Astrocyte (in vitro differentiated cells and primary cell): ENCODE measurements at regions not wholly inside any gene's neighbourhood (a gene's known extent, or its start where the extent isn't known, plus 50 kb on each side); places are given as distances from the start of the nearest gene placed in this dataset.
"Not testable (repeated sequence)": the region's sequence is repeated elsewhere in the genome, so short reads cannot be mapped to it uniquely, and the experiment has no call there.

Experiments
- DNase-seq: peaks from one replicate; pipeline ENCODE4 v3.0.0-alpha.2; 2010; ENCODE audit warnings: low read depth
- FAIRE-seq: peaks from 2 replicates; lab custom pipeline; 2011; peaks lifted over from hg19 to GRCh38; lab: Jason Lieb, UNC
- H2AFZ ChIP-seq: 2 replicates; pipeline ENCODE4 v1.6.0; 2012; ENCODE audit warnings: low read depth, low read length, inconsistent platforms
- H3K27ac ChIP-seq: 2 replicates; pipeline ENCODE4 v1.5.1; 2011; ENCODE audit warnings: low read depth, low read length, inconsistent platforms
- H3K27me3 ChIP-seq: 2 replicates; pipeline ENCODE4 v1.6.0; 2011; ENCODE audit warnings: low read length, inconsistent platforms; ENCODE audit not compliant: insufficient read depth
- H3K36me3 ChIP-seq: 2 replicates; pipeline ENCODE4 v1.5.1; 2011; ENCODE audit warnings: low read length, inconsistent platforms; ENCODE audit not compliant: insufficient read depth
- H3K4me1 ChIP-seq: 2 replicates; pipeline ENCODE4 v1.5.1; 2011; ENCODE audit warnings: low read length, inconsistent platforms; ENCODE audit not compliant: insufficient read depth
- H3K4me2 ChIP-seq: 2 replicates; pipeline ENCODE4 v1.6.0; 2012; ENCODE audit warnings: low read length, inconsistent platforms
- H3K4me3 ChIP-seq: 2 replicates; pipeline ENCODE4 v1.5.1; 2011; ENCODE audit warnings: low read depth, mild to moderate bottlenecking, low read length, inconsistent platforms; ENCODE audit not compliant: insufficient read depth
- H3K79me2 ChIP-seq: 2 replicates; pipeline ENCODE4 v1.6.0; 2012; ENCODE audit warnings: mild to moderate bottlenecking, low read length, inconsistent platforms; ENCODE audit not compliant: insufficient read depth
- H3K9ac ChIP-seq: 2 replicates; pipeline ENCODE4 v1.6.0; 2012; ENCODE audit warnings: mild to moderate bottlenecking, low read length, inconsistent platforms
- H3K9me3 ChIP-seq: 2 replicates; pipeline ENCODE4 v1.5.1; 2012; ENCODE audit warnings: low read depth, mild to moderate bottlenecking, low read length, inconsistent platforms; ENCODE audit not compliant: insufficient read depth
- H4K20me1 ChIP-seq: 2 replicates; pipeline ENCODE4 v1.6.0; 2012; ENCODE audit warnings: low read length, inconsistent platforms; ENCODE audit not compliant: insufficient read depth
- H3K27ac Mint-ChIP-seq: one replicate; pipeline ENCODE4 v1.8.0; 2021; ENCODE audit warnings: mild to moderate bottlenecking, mixed read lengths; ENCODE audit not compliant: unreplicated experiment
- H3K27me3 Mint-ChIP-seq: one replicate; pipeline ENCODE4 v1.8.0; 2021; ENCODE audit warnings: low read depth, mixed read lengths; ENCODE audit not compliant: unreplicated experiment
- H3K36me3 Mint-ChIP-seq: one replicate; pipeline ENCODE4 v1.8.0; 2021; ENCODE audit warnings: low read depth, mixed read lengths; ENCODE audit not compliant: unreplicated experiment
- H3K4me1 Mint-ChIP-seq: one replicate; pipeline ENCODE4 v1.8.0; 2021; ENCODE audit warnings: low read depth, mixed read lengths; ENCODE audit not compliant: unreplicated experiment
- H3K4me3 Mint-ChIP-seq: one replicate; pipeline ENCODE4 v1.8.0; 2021; ENCODE audit warnings: mild to moderate bottlenecking, moderate library complexity, mixed read lengths; ENCODE audit not compliant: unreplicated experiment
- H3K9me3 Mint-ChIP-seq: one replicate; pipeline ENCODE4 v1.8.0; 2021; ENCODE audit warnings: mild to moderate bottlenecking, mixed read lengths; ENCODE audit not compliant: unreplicated experiment
- EZH2 ChIP-seq: IDR thresholded peaks from 2 replicates; pipeline ENCODE4 v1.6.1; 2012; ENCODE audit warnings: mild to moderate bottlenecking, low read length, inconsistent platforms; ENCODE audit not compliant: insufficient read depth
- TF ChIP-seq, protein P1 (sequence below): IDR thresholded peaks from 2 replicates; pipeline ENCODE4 v1.5.1; 2011; ENCODE audit warnings: low read depth, mild to moderate bottlenecking, inconsistent platforms, low read length, moderate library complexity; ENCODE audit not compliant: insufficient read depth

DNA sequence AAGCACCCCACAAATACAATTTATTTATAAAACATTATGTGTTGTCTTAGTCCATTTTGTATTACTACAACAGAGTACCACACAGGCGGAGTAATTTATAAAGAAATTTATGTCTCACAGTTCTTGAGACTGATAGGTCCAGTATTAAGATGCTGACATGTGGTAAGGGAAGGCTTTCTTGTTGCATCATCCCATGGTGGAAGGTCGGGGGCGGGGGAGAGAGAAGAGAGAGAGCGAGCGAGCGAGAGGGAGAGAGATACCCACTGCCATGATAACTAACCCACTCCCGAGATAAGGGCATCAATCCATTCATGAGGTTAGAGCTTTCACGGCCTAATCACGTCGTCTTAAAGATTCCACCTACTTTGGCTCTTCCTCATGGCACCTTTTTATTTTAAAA lies 117.8 kb downstream of the KCNJ12 start:
- TF ChIP-seq EZH2 = no peak
- Mint-ChIP-seq H3K4me1 (no peaks in the 10 kb centered on the region), H3K9me3 (no peaks in the 10 kb centered on the region), H3K4me3 (no peak overlapping the region), H3K36me3 (peaks cover 1% of the 10 kb centered on the region), H3K27ac (no peak overlapping the region), H3K27me3 (peaks cover 21% of the 10 kb centered on the region)
- no peaks in the 10 kb centered on the region for H3K4me1 ChIP-seq
- H3K9me3 ChIP-seq = no peaks in the 10 kb centered on the region
- no peak overlapping the region for H3K4me3 ChIP-seq
- H3K9ac ChIP-seq = no peak overlapping the region
- FAIRE-seq (no peak), DNase-seq (no peak)
- H3K36me3 ChIP-seq = no peaks in the 10 kb centered on the region
- no peak overlapping the region for H3K4me2 ChIP-seq
- no peaks in the 10 kb centered on the region for H3K79me2 ChIP-seq
- peaks cover 6% of the 10 kb centered on the region for H3K27me3 ChIP-seq
- H3K27ac ChIP-seq = no peak overlapping the region
- H2AFZ ChIP-seq = no peak overlapping the region
- no peaks in the 10 kb centered on the region for H4K20me1 ChIP-seq

DNA sequence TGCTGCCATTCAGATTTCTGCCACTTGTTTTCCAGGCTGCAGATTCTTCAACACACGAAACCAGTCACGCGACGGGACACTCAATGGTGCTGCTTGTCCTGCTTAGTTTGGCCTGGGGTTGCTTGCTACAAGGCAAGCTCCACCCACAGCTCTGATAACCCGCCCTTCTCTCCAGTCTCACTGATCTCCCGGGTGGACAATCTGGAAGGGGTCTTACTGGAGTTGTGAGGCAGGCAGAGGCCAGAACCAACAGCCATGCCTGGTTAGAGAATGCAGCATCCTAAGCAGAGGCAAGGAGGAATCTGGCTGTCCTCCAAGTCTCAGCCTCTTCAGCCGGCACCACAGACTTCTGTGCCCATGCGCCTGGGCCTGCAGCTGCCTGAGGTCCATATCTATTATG lies 119.1 kb downstream of the KCNJ12 start:
- Histone ChIP-seq H3K9me3 (no peaks in the 10 kb centered on the region), H3K79me2 (no peaks in the 10 kb centered on the region), H3K27ac (no peak overlapping the region), H3K27me3 (peaks cover 6% of the 10 kb centered on the region), H3K4me1 (no peaks in the 10 kb centered on the region), H3K4me3 (no peak overlapping the region), H3K9ac (no peak overlapping the region), H3K4me2 (no peak overlapping the region), H3K36me3 (no peaks in the 10 kb centered on the region), H4K20me1 (no peaks in the 10 kb centered on the region), H2AFZ (no peak overlapping the region)
- Mint-ChIP-seq H3K27me3 (peaks cover 28% of the 10 kb centered on the region), H3K4me1 (no peaks in the 10 kb centered on the region), H3K27ac (no peak overlapping the region), H3K9me3 (no peaks in the 10 kb centered on the region), H3K4me3 (no peak overlapping the region), H3K36me3 (peaks cover 1% of the 10 kb centered on the region)
- TF ChIP-seq, protein P1, sequence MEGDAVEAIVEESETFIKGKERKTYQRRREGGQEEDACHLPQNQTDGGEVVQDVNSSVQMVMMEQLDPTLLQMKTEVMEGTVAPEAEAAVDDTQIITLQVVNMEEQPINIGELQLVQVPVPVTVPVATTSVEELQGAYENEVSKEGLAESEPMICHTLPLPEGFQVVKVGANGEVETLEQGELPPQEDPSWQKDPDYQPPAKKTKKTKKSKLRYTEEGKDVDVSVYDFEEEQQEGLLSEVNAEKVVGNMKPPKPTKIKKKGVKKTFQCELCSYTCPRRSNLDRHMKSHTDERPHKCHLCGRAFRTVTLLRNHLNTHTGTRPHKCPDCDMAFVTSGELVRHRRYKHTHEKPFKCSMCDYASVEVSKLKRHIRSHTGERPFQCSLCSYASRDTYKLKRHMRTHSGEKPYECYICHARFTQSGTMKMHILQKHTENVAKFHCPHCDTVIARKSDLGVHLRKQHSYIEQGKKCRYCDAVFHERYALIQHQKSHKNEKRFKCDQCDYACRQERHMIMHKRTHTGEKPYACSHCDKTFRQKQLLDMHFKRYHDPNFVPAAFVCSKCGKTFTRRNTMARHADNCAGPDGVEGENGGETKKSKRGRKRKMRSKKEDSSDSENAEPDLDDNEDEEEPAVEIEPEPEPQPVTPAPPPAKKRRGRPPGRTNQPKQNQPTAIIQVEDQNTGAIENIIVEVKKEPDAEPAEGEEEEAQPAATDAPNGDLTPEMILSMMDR = no peak
- TF ChIP-seq EZH2 = no peak
- DNase-seq = no peak
- FAIRE-seq = no peak

DNA sequence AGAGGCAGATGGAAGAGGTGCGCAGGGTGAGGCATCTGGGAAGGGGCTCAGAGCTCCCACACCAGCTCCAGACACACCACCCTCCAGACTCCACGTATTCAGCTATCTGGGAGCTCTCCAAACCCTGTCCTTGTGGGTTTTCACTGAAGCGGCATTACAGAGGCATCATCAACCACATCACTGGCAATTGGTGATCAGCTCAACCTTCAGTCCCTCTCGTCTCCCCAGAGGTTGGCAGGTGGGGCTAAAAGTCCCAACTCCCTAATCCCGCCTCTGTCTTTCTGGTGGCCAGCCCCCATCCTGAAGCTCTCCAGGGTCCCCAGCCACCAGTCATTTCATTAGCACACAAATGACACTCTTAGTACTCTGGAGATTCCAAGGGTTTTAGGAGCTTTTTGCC lies 123.9 kb downstream of the KCNJ12 start:
- no peaks in the 10 kb centered on the region for H3K79me2 ChIP-seq
- no peak overlapping the region for H3K27ac ChIP-seq
- Mint-ChIP-seq H3K27me3 (peaks cover 30% of the 10 kb centered on the region), H3K36me3 (peaks cover 1% of the 10 kb centered on the region), H3K27ac (no peak overlapping the region), H3K4me1 (no peaks in the 10 kb centered on the region), H3K9me3 (no peaks in the 10 kb centered on the region), H3K4me3 (no peak overlapping the region)
- H3K4me2 ChIP-seq = no peak overlapping the region
- no peaks in the 10 kb centered on the region for H3K9me3 ChIP-seq
- no peak for DNase-seq
- H3K9ac ChIP-seq = no peak overlapping the region
- no peaks in the 10 kb centered on the region for H4K20me1 ChIP-seq
- H3K36me3 ChIP-seq = no peaks in the 10 kb centered on the region
- FAIRE-seq = no peak
- TF ChIP-seq, protein P1 = no peak
- TF ChIP-seq EZH2 = no peak
- no peak overlapping the region for H2AFZ ChIP-seq
- H3K4me3 ChIP-seq = no peak overlapping the region
- no peaks in the 10 kb centered on the region for H3K4me1 ChIP-seq
- peaks cover 7% of the 10 kb centered on the region for H3K27me3 ChIP-seq

- FAIRE-seq = not testable (repeated sequence)
- H3K27me3 Mint-ChIP-seq = peaks cover 22% of the 10 kb centered on the region
Measured at GRCh38 chr17:21501927-21502700, 126.0 kb downstream of the KCNJ12 start.

More at GRCh38 chr17:21501927-21502700, 126.0 kb downstream of the KCNJ12 start:
- H3K4me1 ChIP-seq, H3K4me3 ChIP-seq, H3K9me3 Mint-ChIP-seq, DNase-seq, H3K27ac Mint-ChIP-seq, H3K36me3 Mint-ChIP-seq, H3K4me3 Mint-ChIP-seq, H3K4me1 Mint-ChIP-seq, H3K27me3 ChIP-seq, H3K36me3 ChIP-seq, H3K27ac ChIP-seq, H2AFZ ChIP-seq, H4K20me1 ChIP-seq, H3K9me3 ChIP-seq, H3K79me2 ChIP-seq, H3K4me2 ChIP-seq, H3K9ac ChIP-seq: not testable (repeated sequence)
